ENCODE measurements at regions not wholly inside any gene's neighbourhood (a gene's known extent, or its start where the extent isn't known, plus 50 kb on each side); places are given as distances from the start of the nearest gene placed in this dataset.

- Histone ChIP-seq H3K9me3 (ENCODE audit: control insufficient read depth, insufficient read depth, low read depth, low read length) (no peaks in the 10 kb centered on the region), H3K27ac (ENCODE audit: extremely low read depth, low read depth, low read length) (no peak overlapping the region), H3K36me3 (ENCODE audit: control insufficient read depth in 2 of 2, insufficient read depth in 1 of 2, low read length in 2 of 2) (no peaks in the 10 kb centered on the region), H3K4me3 (ENCODE audit: low read depth, low read length) (no peak overlapping the region), H3K4me1 (ENCODE audit: control insufficient read depth, insufficient read depth, low read length) (no peaks in the 10 kb centered on the region)
- POLR2A ChIA-PET, result no interaction called here
- CTCF ChIA-PET, result no interaction called here
- TF ChIP-seq ZFP37 (tag by site-specific recombination; IDR thresholded peaks at IDR 0.05) (no peak), ZNF785 (tag by site-specific recombination; IDR thresholded peaks at IDR 0.05) (no peak), ZNF350 (tag by site-specific recombination; IDR thresholded peaks at IDR 0.05) (no peak), ZNF433 (tag by site-specific recombination; IDR thresholded peaks at IDR 0.05; ENCODE audit: low read depth) (no peak), TCF7L2 (IDR thresholded peaks at IDR 0.05; ENCODE audit: borderline replicate concordance, low read depth, low read length) (no peak)
These were observed 1006.5 kb downstream of the DIAPH3 start for GRCh38 chr13:59157181-59157580.

GRCh38 chr13:59166174-59166573 is 997.6 kb downstream of the DIAPH3 start:
- no peaks in the 10 kb centered on the region for H3K4me1 ChIP-seq (ENCODE audit: control insufficient read depth, insufficient read depth, low read length)
- H3K9me3 ChIP-seq (ENCODE audit: control insufficient read depth, insufficient read depth, low read depth, low read length), result no peaks in the 10 kb centered on the region
- no peak overlapping the region for H3K27ac ChIP-seq (ENCODE audit: extremely low read depth, low read depth, low read length)
- ChIA-PET POLR2A (no interaction called here), CTCF (no interaction called here)
- H3K36me3 ChIP-seq (ENCODE audit: control insufficient read depth in 2 of 2, insufficient read depth in 1 of 2, low read length in 2 of 2), result no peaks in the 10 kb centered on the region
- H3K4me3 ChIP-seq (ENCODE audit: low read depth, low read length), result no peak overlapping the region
- TF ChIP-seq ZIC2 (tag by site-specific recombination; IDR thresholded peaks at IDR 0.05), result no peak
- no peak for TF ChIP-seq ZNF837 (tag by site-specific recombination; IDR thresholded peaks at IDR 0.05)
- no peak for TF ChIP-seq GLIS1 (tag by site-specific recombination; IDR thresholded peaks at IDR 0.05)
- TF ChIP-seq HIC1 (tag by site-specific recombination; IDR thresholded peaks at IDR 0.05), result no peak
- TF ChIP-seq ZNF362 (tag by site-specific recombination; IDR thresholded peaks at IDR 0.05), result no peak
- no peak for TF ChIP-seq ZNF404 (tag by site-specific recombination; IDR thresholded peaks at IDR 0.05)
- no peak for TF ChIP-seq ZNF530 (tag by site-specific recombination; IDR thresholded peaks at IDR 0.05; ENCODE audit: low read depth)
- no peak for TF ChIP-seq ZNF580 (tag by site-specific recombination; IDR thresholded peaks at IDR 0.05)
- no peak for TF ChIP-seq BCL11B (tag by site-specific recombination; IDR thresholded peaks at IDR 0.05; ENCODE audit: low read depth)
- TF ChIP-seq ZNF211 (tag by site-specific recombination; IDR thresholded peaks at IDR 0.05; ENCODE audit: low read depth), result no peak
- TF ChIP-seq, protein P1, sequence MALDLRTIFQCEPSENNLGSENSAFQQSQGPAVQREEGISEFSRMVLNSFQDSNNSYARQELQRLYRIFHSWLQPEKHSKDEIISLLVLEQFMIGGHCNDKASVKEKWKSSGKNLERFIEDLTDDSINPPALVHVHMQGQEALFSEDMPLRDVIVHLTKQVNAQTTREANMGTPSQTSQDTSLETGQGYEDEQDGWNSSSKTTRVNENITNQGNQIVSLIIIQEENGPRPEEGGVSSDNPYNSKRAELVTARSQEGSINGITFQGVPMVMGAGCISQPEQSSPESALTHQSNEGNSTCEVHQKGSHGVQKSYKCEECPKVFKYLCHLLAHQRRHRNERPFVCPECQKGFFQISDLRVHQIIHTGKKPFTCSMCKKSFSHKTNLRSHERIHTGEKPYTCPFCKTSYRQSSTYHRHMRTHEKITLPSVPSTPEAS (tag by site-specific recombination; IDR thresholded peaks at IDR 0.05), result no peak
- TF ChIP-seq PRDM6 (tag by site-specific recombination; IDR thresholded peaks at IDR 0.05), result no peak
- no peak for TF ChIP-seq ZNF394 (tag by site-specific recombination; IDR thresholded peaks at IDR 0.05; ENCODE audit: borderline replicate concordance)
- no peak for TF ChIP-seq ZBTB17 (tag by site-specific recombination; IDR thresholded peaks at IDR 0.05)
- no peak for TF ChIP-seq ZBTB20 (tag by site-specific recombination; IDR thresholded peaks at IDR 0.05)
- no peak for TF ChIP-seq ZNF548 (tag by site-specific recombination; IDR thresholded peaks at IDR 0.05)
- no peak for TF ChIP-seq ZSCAN30 (tag by site-specific recombination; IDR thresholded peaks at IDR 0.05)
- no peak for TF ChIP-seq HOXC10 (CRISPR knock-in tag; IDR thresholded peaks at IDR 0.05)
- TF ChIP-seq, protein P2, sequence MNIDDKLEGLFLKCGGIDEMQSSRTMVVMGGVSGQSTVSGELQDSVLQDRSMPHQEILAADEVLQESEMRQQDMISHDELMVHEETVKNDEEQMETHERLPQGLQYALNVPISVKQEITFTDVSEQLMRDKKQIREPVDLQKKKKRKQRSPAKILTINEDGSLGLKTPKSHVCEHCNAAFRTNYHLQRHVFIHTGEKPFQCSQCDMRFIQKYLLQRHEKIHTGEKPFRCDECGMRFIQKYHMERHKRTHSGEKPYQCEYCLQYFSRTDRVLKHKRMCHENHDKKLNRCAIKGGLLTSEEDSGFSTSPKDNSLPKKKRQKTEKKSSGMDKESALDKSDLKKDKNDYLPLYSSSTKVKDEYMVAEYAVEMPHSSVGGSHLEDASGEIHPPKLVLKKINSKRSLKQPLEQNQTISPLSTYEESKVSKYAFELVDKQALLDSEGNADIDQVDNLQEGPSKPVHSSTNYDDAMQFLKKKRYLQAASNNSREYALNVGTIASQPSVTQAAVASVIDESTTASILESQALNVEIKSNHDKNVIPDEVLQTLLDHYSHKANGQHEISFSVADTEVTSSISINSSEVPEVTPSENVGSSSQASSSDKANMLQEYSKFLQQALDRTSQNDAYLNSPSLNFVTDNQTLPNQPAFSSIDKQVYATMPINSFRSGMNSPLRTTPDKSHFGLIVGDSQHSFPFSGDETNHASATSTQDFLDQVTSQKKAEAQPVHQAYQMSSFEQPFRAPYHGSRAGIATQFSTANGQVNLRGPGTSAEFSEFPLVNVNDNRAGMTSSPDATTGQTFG (tag by site-specific recombination; IDR thresholded peaks at IDR 0.05; ENCODE audit: borderline replicate concordance), result no peak

Data from HEK293 (cell line).